ENCODE measurements at regions not wholly inside any gene's neighbourhood (a gene's known extent, or its start where the extent isn't known, plus 50 kb on each side); places are given as distances from the start of the nearest gene placed in this dataset.

DNA sequence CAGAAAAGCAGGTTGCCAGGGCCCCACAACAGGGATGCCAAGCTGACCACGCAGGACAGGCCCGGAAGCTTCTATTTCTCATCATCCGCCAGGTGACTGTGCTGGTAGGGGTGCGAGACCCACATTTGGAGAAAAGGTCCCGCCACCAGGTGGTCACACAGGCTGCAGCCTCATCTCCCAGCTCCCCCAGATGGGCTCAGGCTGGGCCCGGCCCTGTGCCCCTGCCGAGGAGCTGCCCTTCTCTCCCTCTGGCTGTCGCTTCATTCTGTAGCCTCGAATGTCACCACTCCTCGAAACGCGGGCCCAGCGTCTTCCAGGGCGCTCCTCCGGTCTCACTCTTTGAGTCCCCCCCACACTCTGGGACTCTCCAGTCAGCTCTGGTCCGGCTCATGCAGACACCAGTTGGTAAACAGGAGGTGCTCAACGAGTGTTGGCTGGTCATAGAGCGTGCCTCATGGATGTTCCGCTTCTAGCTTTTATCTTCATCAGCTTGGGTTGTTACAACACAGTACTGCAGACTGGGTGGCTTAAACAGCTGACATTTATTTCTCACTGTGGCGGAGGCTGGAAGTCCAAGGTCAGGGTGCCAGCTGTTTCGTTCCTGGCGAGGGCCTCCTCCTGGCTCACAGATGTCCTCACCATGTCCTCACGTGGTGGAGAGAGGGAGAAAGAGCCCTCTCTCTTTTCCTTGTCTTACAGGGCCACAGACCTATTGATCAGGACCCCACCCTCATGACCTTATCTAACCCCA lies 87.1 kb downstream of the TEX29 start:
- TF ChIP-seq, protein P1, sequence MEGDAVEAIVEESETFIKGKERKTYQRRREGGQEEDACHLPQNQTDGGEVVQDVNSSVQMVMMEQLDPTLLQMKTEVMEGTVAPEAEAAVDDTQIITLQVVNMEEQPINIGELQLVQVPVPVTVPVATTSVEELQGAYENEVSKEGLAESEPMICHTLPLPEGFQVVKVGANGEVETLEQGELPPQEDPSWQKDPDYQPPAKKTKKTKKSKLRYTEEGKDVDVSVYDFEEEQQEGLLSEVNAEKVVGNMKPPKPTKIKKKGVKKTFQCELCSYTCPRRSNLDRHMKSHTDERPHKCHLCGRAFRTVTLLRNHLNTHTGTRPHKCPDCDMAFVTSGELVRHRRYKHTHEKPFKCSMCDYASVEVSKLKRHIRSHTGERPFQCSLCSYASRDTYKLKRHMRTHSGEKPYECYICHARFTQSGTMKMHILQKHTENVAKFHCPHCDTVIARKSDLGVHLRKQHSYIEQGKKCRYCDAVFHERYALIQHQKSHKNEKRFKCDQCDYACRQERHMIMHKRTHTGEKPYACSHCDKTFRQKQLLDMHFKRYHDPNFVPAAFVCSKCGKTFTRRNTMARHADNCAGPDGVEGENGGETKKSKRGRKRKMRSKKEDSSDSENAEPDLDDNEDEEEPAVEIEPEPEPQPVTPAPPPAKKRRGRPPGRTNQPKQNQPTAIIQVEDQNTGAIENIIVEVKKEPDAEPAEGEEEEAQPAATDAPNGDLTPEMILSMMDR (IDR thresholded peaks at IDR 0.05) = no peak

- TF ChIP-seq, protein P1 (IDR thresholded peaks at IDR 0.05) = no peak
These were observed 89.0 kb downstream of the TEX29 start for GRCh38 chr13:111409413-111409812.

GRCh38 chr13:111410232-111411021 lies 90.0 kb downstream of the TEX29 start:
- TF ChIP-seq, protein P1 (IDR thresholded peaks at IDR 0.05) = no peak

DNA sequence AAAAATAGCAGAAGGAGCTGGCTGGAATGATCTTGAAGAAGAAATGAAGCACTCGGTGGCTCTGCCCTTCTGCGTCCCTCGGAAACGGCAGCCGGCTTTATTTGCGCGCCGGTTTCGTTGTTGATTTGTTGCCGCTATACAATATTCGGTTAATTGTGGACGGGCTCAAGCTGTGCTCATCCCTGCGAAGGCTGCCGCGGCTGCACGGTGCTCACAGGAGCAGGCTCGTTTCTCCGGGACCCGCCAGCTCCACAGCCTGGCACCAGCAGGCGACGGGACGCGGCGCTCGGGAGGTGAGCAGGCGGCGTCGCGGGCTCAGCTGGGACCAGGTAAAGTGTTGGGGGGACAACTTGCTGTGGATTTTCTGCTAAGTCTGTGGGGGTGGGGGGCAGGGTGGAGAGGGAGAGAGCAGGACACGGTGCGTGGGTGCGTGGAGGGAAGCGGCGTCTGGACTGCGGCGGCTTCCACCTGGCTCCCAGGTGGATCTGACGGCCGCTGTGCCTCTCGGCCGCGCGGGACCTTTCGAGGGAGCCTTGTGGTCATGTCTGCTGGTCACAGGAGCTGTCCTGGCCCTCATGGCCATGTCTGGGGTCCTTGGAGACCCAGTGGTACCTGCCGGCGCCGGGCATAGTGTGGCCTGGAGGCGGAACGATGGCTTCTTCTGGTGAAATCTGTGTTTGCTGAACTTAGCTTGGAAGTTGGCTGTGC lies 90.9 kb downstream of the TEX29 start:
- TF ChIP-seq, protein P1 (IDR thresholded peaks at IDR 0.05) = no peak

DNA sequence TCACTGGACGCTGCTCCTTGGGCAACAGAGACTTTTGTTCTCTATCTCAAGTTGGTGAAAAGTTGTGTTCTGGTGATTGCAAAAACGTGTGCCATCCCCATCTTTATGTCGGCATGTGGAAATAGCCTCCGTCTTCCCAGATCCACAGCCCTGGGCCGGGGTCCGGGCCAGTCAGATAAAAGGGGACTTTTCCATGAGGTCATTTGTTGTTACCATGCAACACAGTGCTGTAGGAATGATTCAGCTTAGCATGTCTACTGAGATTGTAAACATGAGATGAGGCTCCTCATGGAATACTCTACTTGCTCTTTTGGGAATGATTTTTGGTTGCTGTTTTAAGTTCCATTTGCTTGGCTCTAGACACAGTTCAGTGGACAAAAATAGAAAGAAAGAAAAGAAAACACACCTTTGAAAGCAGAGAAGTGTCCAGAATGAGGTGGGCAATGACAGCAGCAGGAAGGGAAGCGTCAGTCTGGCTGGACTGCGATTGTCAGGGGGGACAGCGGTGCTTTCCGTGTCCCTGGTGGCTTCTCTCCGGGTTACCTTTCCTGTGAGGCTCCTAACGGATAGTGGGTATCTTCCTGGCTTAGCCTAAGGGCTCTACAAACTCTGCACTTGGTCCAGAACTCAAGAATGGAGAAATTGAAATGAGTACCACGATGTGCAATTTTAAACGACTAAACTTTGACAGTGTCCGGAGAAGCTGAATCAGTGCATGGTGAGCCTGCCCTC lies 91.6 kb downstream of the TEX29 start:
- TF ChIP-seq, protein P1 (IDR thresholded peaks at IDR 0.05) = no peak

GRCh38 chr13:111413407-111414187 lies 93.2 kb downstream of the TEX29 start:
- TF ChIP-seq, protein P1 (IDR thresholded peaks at IDR 0.05) = no peak
